ENCODE measurements at regions not wholly inside any gene's neighbourhood (a gene's known extent, or its start where the extent isn't known, plus 50 kb on each side); places are given as distances from the start of the nearest gene placed in this dataset.

DNA sequence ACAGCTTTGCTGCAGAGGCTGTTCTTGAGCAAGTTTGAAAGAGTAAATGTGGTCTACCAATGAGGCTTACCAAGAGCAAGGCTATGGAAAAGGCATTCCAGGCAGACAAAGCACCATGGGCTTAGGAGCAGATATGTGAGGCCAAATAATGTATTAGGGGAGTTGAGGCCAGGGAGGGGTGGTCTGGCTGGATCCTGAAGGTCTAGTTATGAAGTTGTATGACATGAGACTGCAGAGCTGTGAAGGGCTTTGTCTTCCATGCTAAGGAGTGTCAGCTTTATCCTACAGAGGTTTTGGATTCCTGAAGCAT is 51.8 kb upstream of the TSPAN2 start:
- TF ChIP-seq POLR2A (IDR thresholded peaks at IDR 0.05; ENCODE audit: low read length): no peak
- no peak for TF ChIP-seq GATA1 (IDR thresholded peaks at IDR 0.05; ENCODE audit: low read depth, low read length)

Data from erythroblast (primary cell).